ENCODE measurements at regions not wholly inside any gene's neighbourhood (a gene's known extent, or its start where the extent isn't known, plus 50 kb on each side); places are given as distances from the start of the nearest gene placed in this dataset.

- TF ChIP-seq, protein P1, sequence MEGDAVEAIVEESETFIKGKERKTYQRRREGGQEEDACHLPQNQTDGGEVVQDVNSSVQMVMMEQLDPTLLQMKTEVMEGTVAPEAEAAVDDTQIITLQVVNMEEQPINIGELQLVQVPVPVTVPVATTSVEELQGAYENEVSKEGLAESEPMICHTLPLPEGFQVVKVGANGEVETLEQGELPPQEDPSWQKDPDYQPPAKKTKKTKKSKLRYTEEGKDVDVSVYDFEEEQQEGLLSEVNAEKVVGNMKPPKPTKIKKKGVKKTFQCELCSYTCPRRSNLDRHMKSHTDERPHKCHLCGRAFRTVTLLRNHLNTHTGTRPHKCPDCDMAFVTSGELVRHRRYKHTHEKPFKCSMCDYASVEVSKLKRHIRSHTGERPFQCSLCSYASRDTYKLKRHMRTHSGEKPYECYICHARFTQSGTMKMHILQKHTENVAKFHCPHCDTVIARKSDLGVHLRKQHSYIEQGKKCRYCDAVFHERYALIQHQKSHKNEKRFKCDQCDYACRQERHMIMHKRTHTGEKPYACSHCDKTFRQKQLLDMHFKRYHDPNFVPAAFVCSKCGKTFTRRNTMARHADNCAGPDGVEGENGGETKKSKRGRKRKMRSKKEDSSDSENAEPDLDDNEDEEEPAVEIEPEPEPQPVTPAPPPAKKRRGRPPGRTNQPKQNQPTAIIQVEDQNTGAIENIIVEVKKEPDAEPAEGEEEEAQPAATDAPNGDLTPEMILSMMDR (IDR thresholded peaks at IDR 0.05; ENCODE audit: extremely low read depth, missing control alignments): no peak
Measured at GRCh38 chr15:62644216-62644888, 398.2 kb upstream of the TPM1 start.

DNA sequence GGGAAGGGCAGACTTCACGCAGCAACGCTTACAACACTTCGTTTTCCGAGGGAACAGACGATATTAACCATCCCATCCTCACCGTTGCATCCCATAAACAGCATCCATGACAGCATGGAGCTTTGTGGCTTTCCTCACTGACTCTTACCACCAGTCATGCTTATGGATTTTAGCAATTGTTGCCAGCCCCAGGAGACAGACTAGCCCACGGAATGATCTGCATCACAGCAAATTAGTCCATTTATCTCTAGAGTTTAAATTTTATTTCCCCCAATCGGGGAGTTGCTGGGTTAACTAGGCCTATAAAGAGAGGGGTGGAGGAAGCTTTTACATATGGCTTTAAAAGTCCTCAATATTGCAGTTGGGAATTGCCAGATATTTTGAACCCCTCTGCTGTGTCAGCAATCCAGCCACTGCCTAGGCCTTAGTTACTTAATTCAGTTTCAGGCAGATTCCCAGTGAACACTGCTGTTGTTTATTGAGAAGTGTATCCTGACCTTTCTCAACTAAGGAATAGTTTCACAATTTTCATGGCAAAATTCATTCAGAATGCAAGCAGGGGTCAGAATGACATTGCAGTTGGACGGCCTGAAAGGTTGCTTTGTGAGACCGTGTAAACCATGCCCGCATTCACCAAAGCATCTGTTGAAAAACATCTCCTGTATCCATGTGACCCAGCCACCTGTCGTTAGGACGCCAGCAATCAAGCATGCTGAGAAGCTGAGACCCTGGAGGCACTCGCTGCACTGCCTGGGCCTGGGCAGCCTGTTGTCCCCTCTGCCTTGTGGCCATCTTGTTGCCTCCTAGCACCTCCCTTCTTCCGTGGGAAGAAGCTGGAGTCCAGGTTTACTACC, 397.4 kb upstream of the TPM1 start:
- DNase-seq (ENCODE audit: low spot score): no peak
- TF ChIP-seq, protein P1 (IDR thresholded peaks at IDR 0.05; ENCODE audit: extremely low read depth, missing control alignments): no peak

More at GRCh38 chr15:62644216-62644888, 398.2 kb upstream of the TPM1 start:
- no peak for DNase-seq (ENCODE audit: low spot score)

GRCh38 chr15:62647202-62647842, 395.2 kb upstream of the TPM1 start:
- TF ChIP-seq, protein P1 (IDR thresholded peaks at IDR 0.05; ENCODE audit: extremely low read depth, missing control alignments): no peak
- no peak for DNase-seq (ENCODE audit: low spot score)

DNA sequence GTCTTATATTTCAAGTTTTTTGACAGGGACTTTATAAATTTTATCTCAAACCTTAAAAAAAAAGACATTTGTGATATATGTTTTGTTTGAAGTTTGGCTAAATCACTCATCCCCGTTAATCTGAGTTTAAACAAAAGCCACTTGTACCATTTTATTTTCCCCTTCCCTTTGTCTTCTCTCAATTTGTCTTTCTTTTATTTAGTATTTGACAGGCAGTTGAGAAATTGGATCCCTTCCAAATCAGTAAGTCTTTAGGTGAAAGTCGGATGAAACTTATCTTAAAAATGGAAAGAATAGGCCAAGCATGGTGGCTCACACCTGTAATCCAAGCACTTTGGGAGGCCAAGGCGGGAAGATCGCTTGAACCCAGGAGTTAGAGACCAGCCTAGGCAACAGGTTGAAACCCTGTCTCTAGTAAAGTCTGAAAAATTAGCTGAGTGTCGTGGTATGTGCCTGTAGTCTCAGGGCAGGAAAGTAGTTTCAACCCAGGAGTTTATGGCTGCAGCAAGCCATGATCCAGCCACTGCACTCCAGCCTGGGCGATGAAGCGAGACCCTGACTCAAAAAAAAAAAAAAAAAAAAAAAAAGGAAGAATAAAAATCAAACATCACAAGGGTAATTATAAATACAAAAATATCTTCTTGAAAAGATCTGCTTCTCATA, 394.6 kb upstream of the TPM1 start:
- TF ChIP-seq, protein P1 (IDR thresholded peaks at IDR 0.05; ENCODE audit: extremely low read depth, missing control alignments): no peak
- DNase-seq (ENCODE audit: low spot score): no peak

DNA sequence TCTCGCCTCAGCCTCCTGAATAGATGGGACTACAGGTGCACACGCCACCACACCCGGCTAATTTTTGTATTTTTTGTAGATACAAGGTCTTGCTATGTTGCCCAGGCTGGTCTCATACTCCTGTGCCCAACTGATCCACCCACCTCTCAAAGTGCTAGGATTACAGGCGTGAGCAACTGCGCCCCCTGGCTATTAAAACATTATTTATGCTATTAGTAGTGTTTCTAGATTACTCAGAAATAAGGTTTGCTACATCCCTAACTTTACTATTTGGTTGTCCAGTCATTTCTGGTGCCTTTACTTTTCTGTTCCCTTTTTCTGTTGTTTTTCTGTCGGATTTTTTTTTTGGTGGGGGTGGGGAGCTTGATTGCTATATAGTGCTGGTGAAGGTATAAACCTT, 393.6 kb upstream of the TPM1 start:
- TF ChIP-seq, protein P1 (IDR thresholded peaks at IDR 0.05; ENCODE audit: extremely low read depth, missing control alignments): no peak
- DNase-seq (ENCODE audit: low spot score): peak; percentile 23

DNA sequence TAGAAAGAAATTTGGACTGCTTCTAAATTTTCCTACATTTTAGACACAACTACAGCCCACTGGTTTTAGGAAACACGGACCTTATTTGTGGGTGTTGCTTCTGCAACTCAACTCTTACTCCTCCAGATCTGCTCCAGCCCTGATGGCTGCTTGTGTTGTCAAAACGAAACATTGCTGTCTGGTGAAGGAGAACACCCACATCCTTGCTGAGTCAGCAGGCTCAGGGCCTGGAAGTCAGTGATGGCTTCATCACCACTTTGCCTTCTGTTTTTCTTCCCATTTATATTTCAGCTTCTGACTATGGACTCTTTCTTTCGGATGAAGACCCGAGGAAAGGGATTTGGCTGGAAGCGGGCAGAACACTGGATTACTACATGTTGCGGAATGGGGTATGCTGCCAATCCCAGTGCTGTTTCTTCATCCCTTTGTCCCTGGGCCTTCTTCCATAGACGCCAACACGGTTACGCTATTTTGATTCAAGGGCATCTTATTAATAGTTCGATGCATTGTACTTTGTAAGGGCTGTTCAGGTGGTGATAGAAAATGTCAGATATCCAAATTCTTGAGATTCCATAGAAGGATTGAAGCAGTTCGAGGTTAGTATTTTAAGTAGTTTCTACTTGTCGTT, 392.6 kb upstream of the TPM1 start:
- TF ChIP-seq, protein P1 (IDR thresholded peaks at IDR 0.05; ENCODE audit: extremely low read depth, missing control alignments): no peak
- DNase-seq (ENCODE audit: low spot score): peak; percentile 55
